VCaP (cell line): ENCODE measurements at regions not wholly inside any gene's neighbourhood (a gene's known extent, or its start where the extent isn't known, plus 50 kb on each side); places are given as distances from the start of the nearest gene placed in this dataset.

Experiments used
- H3K27ac ChIP-seq: fragments of 450-650 bp; 2 replicates; pipeline ENCODE4 v1.5.1; 2017
- CTCF ChIP-seq: fragments of 450-650 bp; conservative IDR thresholded peaks from 2 replicates; pipeline ENCODE4 v1.5.1; 2017; ENCODE audit warnings: mild to moderate bottlenecking, moderate library complexity

GRCh38 chr12:124410354-124411175, 115.7 kb downstream of the RFLNA start:
- no peak for TF ChIP-seq CTCF

GRCh38 chr12:124408822-124409517, 114.1 kb downstream of the RFLNA start:
- TF ChIP-seq CTCF: no peak
- H3K27ac ChIP-seq: peak overlapping the region; percentile 89

More at GRCh38 chr12:124410354-124411175, 115.7 kb downstream of the RFLNA start:
- H3K27ac ChIP-seq: peak overlapping the region; percentile 89

GRCh38 chr12:124407074-124407473, 112.2 kb downstream of the RFLNA start:
- H3K27ac ChIP-seq: peak overlapping the region; percentile 89

GRCh38 chr12:124406043-124406442, 111.2 kb downstream of the RFLNA start:
- peak overlapping the region; percentile 89 for H3K27ac ChIP-seq
- no peak for TF ChIP-seq CTCF

More at GRCh38 chr12:124407074-124407473, 112.2 kb downstream of the RFLNA start:
- no peak for TF ChIP-seq CTCF

- no peak for TF ChIP-seq CTCF
- H3K27ac ChIP-seq: peak overlapping the region; percentile 89
Observed at GRCh38 chr12:124405592-124405991, 110.7 kb downstream of the RFLNA start.

GRCh38 chr12:124405151-124405550, 110.3 kb downstream of the RFLNA start:
- H3K27ac ChIP-seq: peak overlapping the region; percentile 89
- no peak for TF ChIP-seq CTCF

- no peak for TF ChIP-seq CTCF
- H3K27ac ChIP-seq: peak overlapping the region; percentile 89
Observed at GRCh38 chr12:124404162-124404784, 109.4 kb downstream of the RFLNA start.
